Heart right ventricle (tissue), 16 donors: ENCODE measurements at regions not wholly inside any gene's neighbourhood (a gene's known extent, or its start where the extent isn't known, plus 50 kb on each side); places are given as distances from the start of the nearest gene placed in this dataset.
A peak's percentile ranks its signal among the peaks of the same experiment; 100 is the strongest.

Source experiments
- ATAC-seq, 8 donors: fragments of 200-7000 bp; cut with Tn5 transposase; one replicate each; pipeline ENCODE4 v1.9.1; 2020; ENCODE audit warnings: mild to moderate bottlenecking in 8 of 8, moderate library complexity in 8 of 8, moderate number of reproducible peaks in 1 of 8
- DNase-seq, 2 donors: peaks; one replicate each; pipeline ENCODE4 v3.0.0-alpha.2; 2020
- H3K27ac ChIP-seq, 10 donors: fragments of 200-600 bp; sonication (generic) in 2 of 10; one replicate each; pipeline versions ENCODE4 v1.5.0 to v1.8.0; 2020 to 2022; ENCODE audit warnings: mild to moderate bottlenecking in 3 of 10
- H3K27me3 ChIP-seq, 7 donors: fragments of 200-600 bp; one replicate each; pipeline ENCODE4 v1.8.0; 2021 to 2022; ENCODE audit warnings: mild to moderate bottlenecking in 2 of 7
- H3K36me3 ChIP-seq, 9 donors: fragments of 200-600 bp; sonication (generic) in 1 of 9; one replicate each; pipeline versions ENCODE4 v1.5.0 to v1.8.0; 2020 to 2022; ENCODE audit warnings: mild to moderate bottlenecking in 2 of 9
- H3K4me1 ChIP-seq, 9 donors: fragments of 200-600 bp; sonication (generic) in 1 of 9; one replicate each; pipeline versions ENCODE4 v1.5.0 to v1.8.0; 2020 to 2022; ENCODE audit warnings: mild to moderate bottlenecking in 4 of 9
- H3K4me3 ChIP-seq, 10 donors: fragments of 200-600 bp; sonication (generic) in 2 of 10; one replicate each; pipeline versions ENCODE4 v1.5.0 to v1.8.0; 2020 to 2022; ENCODE audit warnings: mild to moderate bottlenecking in 7 of 10, moderate library complexity in 2 of 10
- H3K9me3 ChIP-seq, 11 donors: fragments of 200-600 bp in 10 of 11; sonication (generic) in 2 of 11; one replicate each; pipeline versions ENCODE4 v1.5.0 to v1.8.0; 2013 to 2022; ENCODE audit warnings: mild to moderate bottlenecking in 2 of 11, control low read depth in 1 of 11, moderate library complexity in 1 of 11
- CTCF ChIP-seq, 9 donors: fragments of 200-600 bp; sonication (generic) in 2 of 9; IDR thresholded peaks; one replicate each; pipeline versions ENCODE4 v1.5.0 to v1.8.0; 2021 to 2022; ENCODE audit warnings: antibody characterized with exemption in 9 of 9, mild to moderate bottlenecking in 5 of 9, moderate library complexity in 1 of 9
- WGBS, 2 donors: extraction: QIAGEN DNeasy Blood & Tissue Kit; methylation state at CpG; one replicate each; pipeline ENCODE4 v1.1.7; 2013; ENCODE audit warnings: inconsistent platforms in 1 of 2; 5-methylcytosine and 5-hydroxymethylcytosine counted together
- intact Hi-C, 10 donors: fragments of 100-400 bp; cut with DNase I; formaldehyde crosslinking; loops; one replicate each; pipeline versions ENCODE4 v1.11.1 to v1.14.2; 2022
- donor health status: Arrhythmogenic right ventricular cardiomyopathy.
- donor health status: ischemic (EF 13 %, LVEDD 7.1; RV severe dilation, severe dysfunction).
- donor health status: healthy with polysubstance abuse.
- donor health status: DM: no; HTN: yes; CAD: no.
- donor health status: DM: no; HTN: no; CAD: no.
- donor health status: ischemic (EF 25% LVEDD 6.9; RV normal size, moderate dysfunction).
- donor health status: ischemic (EF 25% LVEDD 5.7; RV mildly dilated, moderate dysfunction).
- donor health status: healthy.
- donor health status: DM: yes; HTN: yes; CAD: no.
- donor health status: Ischemic cardiomyopathy.
- donor health status: ischemic (EF 35%, LVEDD 5.7; RV mildly dilated, moderate dysfunction).
- donor health status: nonischemic (EF 11% LVEDD 7.7; RV severe dilation, severe dysfunction).
- donor health status: DM: yes; HTN: yes; CAD: no.
- donor health status: PGD.
- donor health status: ischemic (EF 29% LVEDD 5.4; RV normal size, mild dysfunction).
- donor health status: nonischemic (EF 23%, LVEDD 6.1; RV moderate dilation, normal function).

- Histone ChIP-seq H3K9me3 (peaks cover 0 to 11% (median 4%) of the 10 kb centered on the region in 11 donors), H3K36me3 (no peaks in the 10 kb centered on the region), H3K4me1 (peaks cover 0 to 17% (median 10%) of the 10 kb centered on the region in 9 donors), H3K27ac (no peak overlapping the region), H3K4me3 (no peak overlapping the region), H3K27me3 (peaks cover 5 to 99% (median 94%) of the 10 kb centered on the region in 7 donors)
- no peak for TF ChIP-seq CTCF (IDR thresholded peaks at IDR 0.05)
- DNase-seq (no peak), ATAC-seq (no peak)
- intact Hi-C loops, result loop anchor here in 3 of 10 donors (5.0 to 10.0 kb wide), 3 partner anchors 105 to 132 kb away; partner anchors contain the start of gene ADRA2C (in 1 of the 3)
Observed at GRCh38 chr4:3877236-3877635, 111.1 kb downstream of the ADRA2C start.

GRCh38 chr4:3877868-3878267, 111.7 kb downstream of the ADRA2C start:
- ATAC-seq (no peak), DNase-seq (no peak)
- TF ChIP-seq CTCF (IDR thresholded peaks at IDR 0.05), result no peak
- Histone ChIP-seq H3K9me3 (peaks cover 0 to 11% (median 4%) of the 10 kb centered on the region in 11 donors), H3K27me3 (peaks cover 5 to 97% (median 88%) of the 10 kb centered on the region in 7 donors), H3K27ac (no peak overlapping the region), H3K36me3 (no peaks in the 10 kb centered on the region), H3K4me3 (no peak overlapping the region), H3K4me1 (peaks cover 0 to 17% (median 10%) of the 10 kb centered on the region in 9 donors)
- 86 to 93% methylated on average over 1 of the region's 1 CpG for WGBS, 2 donors
- intact Hi-C loops, result loop anchor here in 3 of 10 donors (5.0 to 10.0 kb wide), 3 partner anchors 106 to 133 kb away; partner anchors contain the start of gene ADRA2C (in 1 of the 3)

GRCh38 chr4:3878678-3879077, 112.5 kb downstream of the ADRA2C start:
- H3K27me3 ChIP-seq, result peaks cover 5 to 93% (median 83%) of the 10 kb centered on the region in 7 donors
- no peak overlapping the region for H3K27ac ChIP-seq
- peaks cover 0 to 11% (median 4%) of the 10 kb centered on the region in 11 donors for H3K9me3 ChIP-seq
- no peak for DNase-seq
- no peak for TF ChIP-seq CTCF (IDR thresholded peaks at IDR 0.05)
- intact Hi-C loops, result loop anchor here in 3 of 10 donors (5.0 to 10.0 kb wide), 3 partner anchors 106 to 134 kb away; partner anchors contain the start of gene ADRA2C (in 1 of the 3)
- no peaks in the 10 kb centered on the region for H3K36me3 ChIP-seq
- no peak for ATAC-seq
- H3K4me1 ChIP-seq, result peaks cover 0 to 17% (median 10%) of the 10 kb centered on the region in 9 donors
- no peak overlapping the region for H3K4me3 ChIP-seq
- WGBS, 2 donors, result 82 to 85% methylated on average over 2 of the region's 2 CpGs

GRCh38 chr4:3879681-3880614, 113.8 kb downstream of the ADRA2C start:
- no peak overlapping the region for H3K4me3 ChIP-seq
- peaks cover 0 to 17% (median 10%) of the 10 kb centered on the region in 9 donors for H3K4me1 ChIP-seq
- TF ChIP-seq CTCF (IDR thresholded peaks at IDR 0.05), result no peak
- H3K36me3 ChIP-seq, result no peaks in the 10 kb centered on the region
- intact Hi-C loops, result loop anchor here in 5 of 10 donors (5.0 to 10.0 kb wide), 6 partner anchors 108 to 775 kb away; partner anchors contain the start of gene ADRA2C (in 2 of the 5)
- no peak for DNase-seq
- peak overlapping the region in 1 of 10 donors; percentile 37 for H3K27ac ChIP-seq
- peaks cover 0 to 11% (median 4%) of the 10 kb centered on the region in 11 donors for H3K9me3 ChIP-seq
- WGBS, 2 donors, result 5% methylated on average over 46 of the region's 46 CpGs
- H3K27me3 ChIP-seq, result peaks cover 5 to 84% (median 77%) of the 10 kb centered on the region in 7 donors
- ATAC-seq, result peak; percentile 28 to 74 (median 60)
